HEK293 (cell line): ENCODE measurements at regions not wholly inside any gene's neighbourhood (a gene's known extent, or its start where the extent isn't known, plus 50 kb on each side); places are given as distances from the start of the nearest gene placed in this dataset.

Source experiments
- AEBP2 ChIP-seq: fragments of 450-650 bp; formaldehyde crosslinking; IDR thresholded peaks from 2 replicates; pipeline ENCODE4 v1.5.1; 2016; ENCODE audit warnings: missing biosample characterization, missing genetic modification characterization, borderline replicate concordance
- CTCF ChIP-seq: fragments of 450-650 bp; formaldehyde crosslinking; IDR thresholded peaks from 2 replicates; pipeline ENCODE4 v1.5.1; 2016; ENCODE audit warnings: missing biosample characterization, missing genetic modification characterization
- KLF17 ChIP-seq: fragments of 450-650 bp; formaldehyde crosslinking; IDR thresholded peaks from 2 replicates; pipeline ENCODE4 v1.5.1; 2016; ENCODE audit warnings: missing biosample characterization, missing genetic modification characterization
- PATZ1 ChIP-seq: fragments of 450-650 bp; formaldehyde crosslinking; IDR thresholded peaks from 2 replicates; pipeline ENCODE4 v1.5.1; 2016; ENCODE audit warnings: missing biosample characterization, missing genetic modification characterization
- REST ChIP-seq: fragments of 450-650 bp; formaldehyde crosslinking; IDR thresholded peaks from 2 replicates; pipeline ENCODE4 v1.5.1; 2016; ENCODE audit warnings: missing biosample characterization, missing genetic modification characterization
- SP2 ChIP-seq: fragments of 450-650 bp; formaldehyde crosslinking; IDR thresholded peaks from 2 replicates; pipeline ENCODE4 v1.5.1; 2016; ENCODE audit warnings: missing biosample characterization, missing genetic modification characterization
- YY1 ChIP-seq: fragments of 450-650 bp; formaldehyde crosslinking; IDR thresholded peaks from 2 replicates; pipeline ENCODE4 v1.5.1; 2018; ENCODE audit warnings: missing biosample characterization, missing genetic modification characterization
- ZBTB1 ChIP-seq: fragments of 450-650 bp; formaldehyde crosslinking; IDR thresholded peaks from 2 replicates; pipeline ENCODE4 v1.5.1; 2016; ENCODE audit warnings: missing biosample characterization, missing genetic modification characterization
- ZBTB17 ChIP-seq: fragments of 450-650 bp; formaldehyde crosslinking; IDR thresholded peaks from 2 replicates; pipeline ENCODE4 v1.5.1; 2016; ENCODE audit warnings: missing biosample characterization, missing genetic modification characterization
- ZNF398 ChIP-seq: fragments of 450-650 bp; formaldehyde crosslinking; IDR thresholded peaks from 2 replicates; pipeline ENCODE4 v1.5.1; 2017; ENCODE audit warnings: missing biosample characterization, missing genetic modification characterization
- ZNF423 ChIP-seq: fragments of 450-650 bp; formaldehyde crosslinking; IDR thresholded peaks from 2 replicates; pipeline ENCODE4 v1.5.1; 2016; ENCODE audit warnings: missing biosample characterization, missing genetic modification characterization
- ZNF449 ChIP-seq: fragments of 450-650 bp; formaldehyde crosslinking; IDR thresholded peaks from 2 replicates; pipeline ENCODE4 v1.5.1; 2017; ENCODE audit warnings: missing biosample characterization, mild to moderate bottlenecking, missing genetic modification characterization, moderate library complexity
- ZNF785 ChIP-seq: fragments of 450-650 bp; formaldehyde crosslinking; IDR thresholded peaks from 2 replicates; pipeline ENCODE4 v1.5.1; 2016; ENCODE audit warnings: missing biosample characterization, missing genetic modification characterization
- ZSCAN30 ChIP-seq: fragments of 450-650 bp; IDR thresholded peaks from 2 replicates; pipeline ENCODE4 v1.5.1; 2018; ENCODE audit warnings: missing biosample characterization, mild to moderate bottlenecking, missing genetic modification characterization, moderate library complexity

GRCh38 chr2:42977270-42978174 lies 185.1 kb upstream of the HAAO start:
- TF ChIP-seq ZBTB1 (tag by site-specific recombination) (no peak), REST (tag by site-specific recombination) (no peak), CTCF (no peak), YY1 (tag by site-specific recombination) (no peak), SP2 (no peak), ZBTB17 (tag by site-specific recombination) (no peak), PATZ1 (tag by site-specific recombination) (no peak), ZNF785 (tag by site-specific recombination) (no peak), ZNF449 (tag by site-specific recombination) (no peak), ZNF398 (no peak), KLF17 (tag by site-specific recombination) (no peak), AEBP2 (tag by site-specific recombination) (no peak), ZNF423 (tag by site-specific recombination) (no peak), ZSCAN30 (tag by site-specific recombination) (no peak)
